Kasumi-1 (cell line): ENCODE measurements at regions not wholly inside any gene's neighbourhood (a gene's known extent, or its start where the extent isn't known, plus 50 kb on each side); places are given as distances from the start of the nearest gene placed in this dataset.
"Not testable (repeated sequence)": the region's sequence is repeated elsewhere in the genome, so short reads cannot be mapped to it uniquely, and the experiment has no call there.

Experiments
- DNase-seq, 2 experiments: peaks; one replicate each; lab custom pipeline; 2025; lab: John Stamatoyannopoulos, UW

DNA sequence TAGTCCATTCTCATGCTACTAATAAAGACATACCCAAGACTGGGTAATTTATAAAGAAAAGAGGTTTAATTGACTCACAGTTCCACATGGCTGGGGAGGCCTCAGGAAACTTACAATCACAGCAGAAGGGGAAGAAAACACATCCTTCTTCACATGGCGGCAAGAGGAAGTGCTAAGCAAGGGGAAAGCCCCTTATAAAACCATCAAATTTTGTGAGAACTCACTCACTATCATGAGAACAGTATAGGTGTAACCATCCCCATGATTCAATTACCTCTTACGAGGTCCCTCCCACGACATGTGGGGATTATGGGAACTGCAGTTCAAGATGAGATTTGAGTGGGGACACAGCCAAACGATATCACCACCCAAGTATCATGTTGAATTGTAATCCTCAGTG is 52.7 kb upstream of the FOXO6 start:
- DNase-seq = not testable (repeated sequence)

DNA sequence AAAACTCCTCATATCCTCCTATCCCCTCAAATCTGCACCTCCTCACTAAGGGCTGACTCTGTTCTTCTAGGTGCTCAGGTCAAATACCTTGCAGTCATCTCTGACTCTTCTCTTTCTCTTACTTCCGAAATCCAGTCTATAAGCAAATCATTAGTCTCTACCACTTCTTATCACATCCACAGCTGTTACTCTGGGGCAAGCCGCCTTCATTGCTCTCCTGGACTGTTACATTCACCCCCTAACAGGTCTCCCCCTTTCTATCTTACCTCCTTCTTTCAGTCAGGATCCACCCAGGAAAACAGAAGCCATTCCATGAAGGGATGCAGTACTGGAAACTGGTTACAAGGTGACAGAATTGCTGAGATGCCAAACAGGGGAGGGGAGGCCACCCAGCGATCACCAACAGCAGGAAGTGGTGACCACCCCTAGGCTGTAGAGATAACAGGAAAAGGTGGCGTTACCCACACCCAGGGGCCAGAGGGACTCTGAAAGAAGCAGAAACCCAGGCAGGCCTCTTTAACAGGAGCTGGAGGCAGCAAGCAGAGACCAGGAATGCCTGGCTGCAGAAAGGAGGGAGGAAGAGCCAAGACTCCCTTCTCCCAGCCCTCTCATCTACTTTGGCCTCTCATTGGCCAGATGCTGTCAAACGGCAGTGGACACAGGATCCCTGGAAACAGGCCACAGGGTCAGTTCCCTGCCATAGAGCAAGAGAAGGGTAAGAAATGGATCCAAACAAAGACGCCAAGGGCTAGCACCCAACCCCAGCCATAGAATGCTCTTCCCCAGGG is 55.5 kb upstream of the FOXO6 start:
- peak in 1 of 2 experiments; percentile 11 for DNase-seq

DNA sequence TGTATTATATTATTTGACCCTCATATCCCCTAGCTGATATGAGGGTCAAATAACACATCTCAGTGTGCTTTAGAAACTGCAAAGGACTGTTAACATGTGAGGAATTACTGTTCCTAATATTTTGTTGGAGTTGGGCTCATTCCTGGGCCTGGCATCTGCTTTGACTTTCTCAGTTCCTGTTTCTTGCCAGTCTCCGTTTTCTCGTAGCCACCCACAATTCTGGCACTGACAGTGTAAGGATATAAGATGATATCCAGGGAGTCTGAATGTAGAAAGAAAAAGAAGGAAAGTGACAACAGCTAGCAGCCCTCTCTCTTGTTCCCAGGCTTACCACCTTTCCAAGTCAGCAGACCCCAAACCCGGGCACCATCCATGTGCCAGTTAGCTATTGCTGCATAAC is 54.4 kb upstream of the SCMH1 start:
- no peak for DNase-seq

DNA sequence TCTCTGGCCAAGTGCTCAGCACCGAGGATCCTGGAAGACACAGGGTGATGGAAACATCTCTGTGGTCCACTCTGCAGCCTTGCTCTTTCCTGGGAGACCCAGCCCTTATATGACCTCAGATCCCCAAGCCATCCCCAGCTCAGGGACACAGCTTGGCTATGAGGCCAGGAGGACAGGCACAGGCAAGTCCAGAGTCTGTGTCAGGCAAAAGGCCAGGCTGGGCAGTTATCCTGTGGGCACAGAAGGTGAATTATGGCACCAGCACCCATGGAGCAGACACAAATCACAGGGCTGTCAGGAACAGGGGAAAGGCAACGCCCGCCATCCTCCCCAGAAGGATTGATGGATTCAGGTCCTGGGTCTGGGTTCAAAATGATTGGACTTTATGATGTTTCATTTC is 52.1 kb upstream of the SCMH1 start:
- no peak for DNase-seq

DNA sequence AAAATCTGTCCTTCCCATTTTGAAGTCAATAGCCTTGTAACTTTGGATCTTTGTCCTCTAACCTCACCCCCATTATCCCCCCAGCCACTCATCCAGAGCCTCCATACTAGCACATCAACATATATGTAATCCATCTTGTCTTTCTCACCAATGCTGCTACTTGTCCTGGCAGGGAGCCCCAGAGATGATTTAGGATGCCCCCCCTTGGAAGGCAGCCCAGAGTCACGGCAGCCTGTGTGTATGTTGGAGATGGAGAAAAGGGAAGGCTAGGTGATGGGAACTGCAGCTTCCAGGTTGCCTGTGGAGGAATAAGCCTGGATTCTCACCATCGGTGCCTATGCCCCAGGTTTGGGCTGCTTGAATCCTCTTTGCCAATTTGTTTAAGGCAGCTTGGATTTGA is 51.7 kb upstream of the SCMH1 start:
- no peak for DNase-seq
